Peyer's patch (tissue), 4 donors: ENCODE measurements at regions not wholly inside any gene's neighbourhood (a gene's known extent, or its start where the extent isn't known, plus 50 kb on each side); places are given as distances from the start of the nearest gene placed in this dataset.
A peak's percentile ranks its signal among the peaks of the same experiment; 100 is the strongest.
"Not testable (repeated sequence)": the region's sequence is repeated elsewhere in the genome, so short reads cannot be mapped to it uniquely, and the experiment has no call there.

ENCODE experiments used
- DNase-seq, 3 donors: peaks; one replicate each; pipeline ENCODE4 v3.0.0-alpha.2; 2017 to 2019
- H3K27ac ChIP-seq, 4 donors: fragments of 200-600 bp; sonication (generic); one replicate each; pipeline ENCODE4 v1.5.1; 2016 to 2019
- H3K27me3 ChIP-seq, 2 donors: fragments of 200-600 bp; sonication (generic); one replicate each; pipeline ENCODE4 v1.5.1; 2019
- H3K36me3 ChIP-seq, 3 donors: fragments of 200-600 bp; sonication (generic); one replicate each; pipeline ENCODE4 v1.5.1; 2016 to 2019
- H3K4me1 ChIP-seq, 4 donors: fragments of 200-600 bp; sonication (generic); one replicate each; pipeline ENCODE4 v1.5.1; 2016 to 2019
- H3K4me3 ChIP-seq, 4 donors: fragments of 200-600 bp; sonication (generic); 1 replicate in 3 of 4; 2 replicates in 1 of 4; pipeline ENCODE4 v1.5.1; 2016 to 2019; ENCODE audit warnings: mild to moderate bottlenecking in 1 of 4
- H3K9me3 ChIP-seq, 4 donors: fragments of 200-600 bp; sonication (generic); one replicate each; pipeline ENCODE4 v1.5.1; 2016 to 2019; ENCODE audit warnings: mild to moderate bottlenecking in 1 of 4
- CTCF ChIP-seq, 6 experiments: fragments of 450-650 bp in 4 of 6; fragments of 200-600 bp in 2 of 6; sonication (generic) in 1 of 6; IDR thresholded peaks; one replicate each; pipeline ENCODE4 v1.5.1; 2017 to 2019; ENCODE audit warnings: antibody characterized with exemption in 6 of 6, mild to moderate bottlenecking in 3 of 6, moderate library complexity in 1 of 6
- POLR2A ChIP-seq, 2 donors: fragments of 450-650 bp; IDR thresholded peaks; one replicate each; pipeline ENCODE4 v1.5.1; 2017; ENCODE audit warnings: antibody characterized with exemption in 2 of 2, mild to moderate bottlenecking in 2 of 2, moderate library complexity in 2 of 2

- not testable (repeated sequence) for H3K27ac ChIP-seq, H3K27me3 ChIP-seq, H3K36me3 ChIP-seq, H3K4me3 ChIP-seq, H3K4me1 ChIP-seq, H3K9me3 ChIP-seq
- DNase-seq: peak in 1 of 3 donors; percentile 40
Observed at GRCh38 chr15:20282491-20282943, 259.1 kb downstream of the GOLGA6L6 start.

- H3K4me1 ChIP-seq, H3K9me3 ChIP-seq, H3K27me3 ChIP-seq, H3K27ac ChIP-seq, H3K36me3 ChIP-seq, H3K4me3 ChIP-seq: not testable (repeated sequence)
- peak in 1 of 3 donors; percentile 25 for DNase-seq
Observed at GRCh38 chr15:20281567-20282275, 259.9 kb downstream of the GOLGA6L6 start.

GRCh38 chr15:20280933-20281463 lies 260.6 kb downstream of the GOLGA6L6 start:
- Histone ChIP-seq H3K36me3 (no peaks in the 10 kb centered on the region), H3K4me3 (no peak overlapping the region), H3K27ac (no peak overlapping the region), H3K27me3 (no peaks in the 10 kb centered on the region), H3K4me1 (no peaks in the 10 kb centered on the region), H3K9me3 (peaks cover 0 to 7% (median 2%) of the 10 kb centered on the region in 4 donors)
- peak in 1 of 3 donors; percentile 44 for DNase-seq
- TF ChIP-seq POLR2A (IDR thresholded peaks at IDR 0.05): no peak
- TF ChIP-seq CTCF (IDR thresholded peaks at IDR 0.05): no peak

- H3K4me3 ChIP-seq, H3K4me1 ChIP-seq, H3K9me3 ChIP-seq, H3K27me3 ChIP-seq, H3K27ac ChIP-seq, H3K36me3 ChIP-seq: not testable (repeated sequence)
- peak in 1 of 3 donors; percentile 39 for DNase-seq
Observed at GRCh38 chr15:20280141-20280932, 261.3 kb downstream of the GOLGA6L6 start.

GRCh38 chr15:20279056-20279455 lies 262.5 kb downstream of the GOLGA6L6 start:
- H3K4me1 ChIP-seq, H3K9me3 ChIP-seq, H3K36me3 ChIP-seq, H3K27ac ChIP-seq, H3K4me3 ChIP-seq, H3K27me3 ChIP-seq: not testable (repeated sequence)
- peak in 1 of 3 donors; percentile 15 for DNase-seq

GRCh38 chr15:20278376-20278775 lies 263.2 kb downstream of the GOLGA6L6 start:
- H3K9me3 ChIP-seq, H3K27ac ChIP-seq, H3K27me3 ChIP-seq, H3K36me3 ChIP-seq, H3K4me3 ChIP-seq, H3K4me1 ChIP-seq: not testable (repeated sequence)
- peak in 1 of 3 donors; percentile 21 for DNase-seq

- not testable (repeated sequence) for H3K27me3 ChIP-seq, H3K4me3 ChIP-seq, H3K27ac ChIP-seq, H3K36me3 ChIP-seq, H3K4me1 ChIP-seq
- H3K9me3 ChIP-seq: peaks cover 0 to 14% (median 5%) of the 10 kb centered on the region in 4 donors
- peak in 1 of 3 donors; percentile 23 for DNase-seq
Observed at GRCh38 chr15:20277451-20277850, 264.1 kb downstream of the GOLGA6L6 start.

GRCh38 chr15:20276312-20277114 lies 265.1 kb downstream of the GOLGA6L6 start:
- H3K4me1 ChIP-seq, H3K27me3 ChIP-seq, H3K36me3 ChIP-seq, H3K27ac ChIP-seq, H3K4me3 ChIP-seq: not testable (repeated sequence)
- peaks cover 0 to 18% (median 3%) of the 10 kb centered on the region in 4 donors for H3K9me3 ChIP-seq
- DNase-seq: peak in 1 of 3 donors; percentile 41

- not testable (repeated sequence) for H3K27me3 ChIP-seq, DNase-seq, H3K36me3 ChIP-seq, H3K4me1 ChIP-seq, H3K4me3 ChIP-seq, H3K27ac ChIP-seq
- peaks cover 0 to 15% (median 3%) of the 10 kb centered on the region in 4 donors for H3K9me3 ChIP-seq
Observed at GRCh38 chr15:20275373-20275967, 266.1 kb downstream of the GOLGA6L6 start.
